Neural crest cell (in vitro differentiated cells): ENCODE measurements at regions not wholly inside any gene's neighbourhood (a gene's known extent, or its start where the extent isn't known, plus 50 kb on each side); places are given as distances from the start of the nearest gene placed in this dataset.
A peak's percentile ranks its signal among the peaks of the same experiment; 100 is the strongest.

ENCODE experiments used
- DNase-seq: peaks from one replicate; pipeline ENCODE4 v3.0.0; 2021; ENCODE audit warnings: low read depth, mixed read lengths, low spot score
- H3K27ac Mint-ChIP-seq: one replicate; pipeline ENCODE4 v1.8.0; 2021; ENCODE audit warnings: mild to moderate bottlenecking, mixed read lengths; ENCODE audit not compliant: unreplicated experiment
- H3K27me3 Mint-ChIP-seq: 2 replicates; pipeline ENCODE4 v1.8.0; 2021; ENCODE audit warnings: low read depth, mild to moderate bottlenecking, mixed read lengths
- H3K36me3 Mint-ChIP-seq: 2 replicates; pipeline ENCODE4 v1.8.0; 2021; ENCODE audit warnings: low read depth, mild to moderate bottlenecking, mixed read lengths
- H3K4me1 Mint-ChIP-seq: 2 replicates; pipeline ENCODE4 v1.8.0; 2021; ENCODE audit warnings: mixed read lengths
- H3K4me3 Mint-ChIP-seq: one replicate; pipeline ENCODE4 v1.8.0; 2021; ENCODE audit warnings: mild to moderate bottlenecking, mixed read lengths
- H3K9me3 Mint-ChIP-seq: 2 replicates; pipeline ENCODE4 v1.8.0; 2021; ENCODE audit warnings: mixed read lengths
- CTCF ChIP-seq: fragments of 200-600 bp; sonication (generic); conservative IDR thresholded peaks from 2 replicates; pipeline ENCODE4 v1.5.0; 2021; ENCODE audit warnings: antibody characterized with exemption, mild to moderate bottlenecking

- H3K36me3 Mint-ChIP-seq: no peaks in the 10 kb centered on the region
- H3K27ac Mint-ChIP-seq: no peak overlapping the region
- no peak for DNase-seq
- no peak for TF ChIP-seq CTCF
- H3K9me3 Mint-ChIP-seq: no peaks in the 10 kb centered on the region
- no peaks in the 10 kb centered on the region for H3K27me3 Mint-ChIP-seq
- no peaks in the 10 kb centered on the region for H3K4me1 Mint-ChIP-seq
- H3K4me3 Mint-ChIP-seq: no peak overlapping the region
Measured at GRCh38 chr18:41842886-41843285, 112.1 kb upstream of the PIK3C3 start.

DNA sequence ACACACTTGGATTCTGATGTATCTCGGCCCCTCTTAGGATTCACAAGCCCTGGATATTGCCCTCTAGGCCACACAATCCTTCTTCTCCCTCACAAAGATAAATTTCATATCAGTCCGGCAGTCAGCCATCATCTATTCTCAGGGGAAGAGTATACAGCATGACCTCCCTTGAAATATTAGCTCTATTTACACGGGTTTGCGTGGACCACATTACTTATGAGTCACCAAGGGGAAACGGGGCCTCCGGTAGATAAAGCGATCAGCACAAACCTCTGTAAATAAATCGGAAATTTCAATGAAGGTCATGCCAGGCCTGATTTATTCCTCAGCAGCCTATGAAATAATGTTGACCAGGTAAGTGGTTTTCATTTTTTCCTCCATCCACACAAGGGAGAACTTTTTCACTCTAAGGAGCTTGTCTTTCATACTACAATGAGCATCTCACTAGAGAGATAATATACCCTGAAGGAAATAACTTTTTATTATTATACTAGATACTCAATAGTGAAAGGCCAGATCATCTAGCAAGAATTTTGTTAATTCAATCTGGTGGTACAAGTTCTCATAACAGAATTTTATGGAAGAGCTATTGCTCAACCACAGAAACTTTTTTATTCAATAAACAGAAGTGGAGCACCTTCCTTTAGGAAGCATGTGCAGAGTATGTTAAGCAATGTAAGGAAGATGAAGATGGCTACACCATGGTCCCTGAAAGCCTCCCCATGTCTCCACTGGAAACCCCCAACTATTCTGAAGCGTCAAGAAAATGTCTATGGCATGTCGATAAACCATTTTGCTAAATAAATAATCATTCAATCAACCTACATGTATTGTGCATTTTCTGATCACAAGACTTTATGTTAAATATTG is 125.2 kb upstream of the PIK3C3 start:
- no peaks in the 10 kb centered on the region for H3K27me3 Mint-ChIP-seq
- no peak for TF ChIP-seq CTCF

GRCh38 chr18:41828137-41828536 is 126.9 kb upstream of the PIK3C3 start:
- no peak overlapping the region for H3K4me3 Mint-ChIP-seq
- H3K27ac Mint-ChIP-seq: no peak overlapping the region
- H3K36me3 Mint-ChIP-seq: no peaks in the 10 kb centered on the region
- no peaks in the 10 kb centered on the region for H3K4me1 Mint-ChIP-seq
- H3K27me3 Mint-ChIP-seq: no peaks in the 10 kb centered on the region
- DNase-seq: no peak
- no peak for TF ChIP-seq CTCF
- H3K9me3 Mint-ChIP-seq: peaks cover 2% of the 10 kb centered on the region

More for the DNA sequence above, 125.2 kb upstream of the PIK3C3 start:
- Mint-ChIP-seq H3K9me3 (peaks cover 2% of the 10 kb centered on the region), H3K4me3 (no peak overlapping the region), H3K36me3 (no peaks in the 10 kb centered on the region), H3K4me1 (no peaks in the 10 kb centered on the region), H3K27ac (no peak overlapping the region)
- no peak for DNase-seq

DNA sequence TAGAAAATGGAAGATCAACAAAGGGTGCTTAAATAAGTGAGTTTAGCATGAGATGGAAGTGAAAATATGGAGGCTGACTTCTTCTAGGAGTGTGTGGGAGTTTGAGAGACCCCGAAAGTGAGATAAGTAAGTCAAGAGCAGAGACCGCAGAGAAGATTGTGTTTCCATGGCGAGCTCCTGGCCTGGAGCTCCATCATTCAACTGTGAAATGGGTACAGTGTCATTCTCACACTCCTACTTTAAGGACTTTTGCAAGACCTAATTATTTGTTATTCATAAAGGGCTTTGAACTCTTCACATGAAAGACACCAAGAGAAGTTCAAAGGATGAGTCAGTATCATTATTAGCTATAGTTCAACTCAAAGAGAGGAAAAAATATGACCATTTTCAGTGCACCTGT is 134.2 kb upstream of the PIK3C3 start:
- Mint-ChIP-seq H3K36me3 (no peaks in the 10 kb centered on the region), H3K9me3 (no peaks in the 10 kb centered on the region), H3K27ac (no peak overlapping the region), H3K4me1 (peaks cover 4% of the 10 kb centered on the region), H3K27me3 (no peaks in the 10 kb centered on the region), H3K4me3 (no peak overlapping the region)
- TF ChIP-seq CTCF: no peak
- no peak for DNase-seq

DNA sequence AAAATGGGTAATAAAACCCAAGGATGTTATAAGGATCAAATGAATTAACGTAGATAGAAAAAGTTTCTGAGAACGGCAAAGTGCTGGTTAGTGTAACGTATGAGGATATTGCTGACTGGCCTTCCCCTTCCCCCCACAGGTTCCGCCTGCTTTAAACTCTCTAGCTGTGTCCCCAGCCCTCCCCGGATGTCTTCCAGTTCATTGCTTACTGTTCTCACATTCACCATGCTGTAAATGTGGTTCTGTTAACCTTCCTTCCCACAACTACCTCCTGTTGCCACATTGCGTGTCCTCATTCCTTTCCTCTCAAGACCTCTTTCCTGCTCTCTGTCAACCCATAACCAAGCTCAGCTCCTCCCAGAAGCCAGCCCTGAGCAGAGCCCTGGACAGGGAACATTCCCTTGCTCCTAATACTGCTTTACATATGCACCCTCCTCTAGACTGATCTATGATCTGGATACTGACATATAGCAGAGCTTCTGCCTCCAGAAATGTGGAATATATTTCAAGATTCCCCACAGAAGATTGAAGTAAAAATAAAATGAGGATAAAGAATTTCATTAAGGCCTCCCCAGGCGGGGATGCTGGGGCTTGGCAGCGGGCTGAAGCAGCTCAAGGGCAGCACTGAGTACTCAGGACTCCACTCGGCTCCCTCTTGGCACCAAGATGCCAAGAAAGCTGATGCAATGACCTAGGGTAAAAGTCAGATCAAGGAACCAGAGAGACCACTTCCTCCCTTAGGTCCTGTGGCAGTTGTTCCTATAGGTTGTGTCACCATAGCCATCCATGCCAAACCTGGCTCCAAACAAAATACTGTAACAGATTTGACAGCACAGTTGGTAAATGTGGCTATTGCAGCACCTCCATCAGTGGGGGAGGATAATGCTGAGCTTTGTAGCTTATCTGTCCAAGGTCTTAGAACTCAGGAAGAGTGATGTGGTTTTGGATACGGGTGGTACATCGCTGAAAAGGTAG is 136.4 kb upstream of the PIK3C3 start:
- no peaks in the 10 kb centered on the region for H3K36me3 Mint-ChIP-seq
- H3K27ac Mint-ChIP-seq: peak overlapping the region; percentile 39
- peaks cover 3% of the 10 kb centered on the region for H3K9me3 Mint-ChIP-seq
- H3K27me3 Mint-ChIP-seq: no peaks in the 10 kb centered on the region
- H3K4me3 Mint-ChIP-seq: no peak overlapping the region
- no peak for DNase-seq
- peaks cover 4% of the 10 kb centered on the region for H3K4me1 Mint-ChIP-seq
- TF ChIP-seq CTCF: no peak
